ENCODE measurements at regions not wholly inside any gene's neighbourhood (a gene's known extent, or its start where the extent isn't known, plus 50 kb on each side); places are given as distances from the start of the nearest gene placed in this dataset.

DNA sequence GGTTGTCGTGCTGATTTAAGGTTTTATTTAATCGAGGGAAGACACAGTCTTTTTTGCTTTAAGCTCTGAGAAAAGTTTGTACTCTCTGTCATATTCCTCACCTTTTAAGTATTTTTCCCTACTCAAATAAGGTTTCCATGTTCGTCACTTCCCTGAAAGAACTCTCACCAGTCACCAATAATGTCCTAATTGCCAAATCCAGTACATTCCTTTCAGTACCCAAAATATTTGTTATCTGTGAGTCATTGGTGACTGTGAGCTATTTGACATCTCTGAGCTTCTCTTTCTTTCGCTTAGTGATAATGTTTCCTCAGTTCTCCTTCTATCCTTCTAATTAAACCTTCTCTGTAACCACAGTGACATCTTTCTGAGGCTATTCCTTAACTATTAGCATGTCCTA lies 874.2 kb upstream of the ADGRL2 start:
- no peak for DNase-seq

DNA sequence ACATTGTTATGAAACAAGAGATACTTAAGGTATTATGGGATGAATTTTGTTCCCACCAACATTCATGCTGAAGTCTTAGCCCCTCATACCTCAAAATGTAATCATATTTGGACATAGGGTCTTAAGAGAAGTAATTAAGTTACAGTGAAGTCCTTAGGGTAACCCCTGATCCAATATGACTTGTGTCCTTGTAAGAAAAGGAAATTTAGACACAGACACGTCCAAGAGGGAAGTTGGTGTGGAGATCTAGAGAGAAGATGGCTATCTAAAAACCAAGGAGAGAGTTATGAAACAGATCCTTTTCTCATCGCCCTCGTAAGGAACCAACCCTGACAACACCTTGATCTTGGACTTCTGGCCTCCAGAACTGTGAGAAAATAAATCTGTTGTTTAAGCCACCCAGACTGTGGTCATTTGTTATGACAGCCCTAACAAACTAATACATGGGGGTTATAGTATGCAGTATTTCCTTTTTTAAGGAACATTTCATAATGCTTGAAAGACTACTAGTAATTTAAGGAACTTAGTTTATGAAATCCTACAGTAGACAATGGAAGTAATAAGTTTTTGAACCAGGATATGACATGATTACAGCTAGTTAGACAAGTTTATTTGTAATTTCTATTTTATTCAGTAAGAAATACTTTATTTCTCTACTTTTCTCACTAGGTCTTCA lies 875.5 kb upstream of the ADGRL2 start:
- no peak for DNase-seq

DNA sequence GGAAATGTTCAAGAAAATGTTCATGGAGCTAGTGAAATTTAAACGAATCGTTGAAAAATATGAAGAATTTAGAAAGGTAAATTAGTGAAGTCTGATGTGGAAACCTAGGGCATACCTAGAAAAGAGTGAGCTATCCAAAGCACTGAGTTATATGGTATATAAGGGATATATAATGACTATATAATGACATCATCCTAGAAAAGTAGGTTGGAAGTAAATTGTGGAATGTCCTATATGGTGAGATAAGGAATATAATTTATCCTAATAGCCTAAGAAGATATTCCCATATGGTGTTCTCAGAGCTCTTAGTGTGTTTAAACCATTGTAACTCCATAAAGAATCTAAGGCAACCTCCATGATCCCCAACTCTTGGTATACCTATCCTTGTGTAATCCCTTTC lies 876.4 kb upstream of the ADGRL2 start:
- no peak for DNase-seq

DNA sequence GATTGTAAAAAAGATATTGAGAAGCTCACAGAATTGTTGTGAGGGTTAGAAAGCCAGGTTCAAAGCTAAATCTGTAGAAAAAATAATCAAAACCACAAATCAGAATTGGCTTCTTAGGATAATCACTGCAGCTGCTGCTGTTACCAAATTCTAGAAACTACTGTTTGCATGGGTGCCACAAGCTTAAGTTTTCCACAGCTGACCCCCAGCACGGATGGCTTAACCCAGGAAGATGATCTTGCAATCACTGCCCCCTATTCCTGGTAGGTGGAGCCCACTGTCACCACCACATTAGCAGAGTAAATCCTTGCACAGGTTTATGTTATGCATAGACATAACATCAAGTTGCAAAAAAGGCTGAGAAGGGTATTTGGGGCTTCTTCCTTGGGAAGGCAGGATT lies 877.8 kb upstream of the ADGRL2 start:
- DNase-seq, result no peak

DNA sequence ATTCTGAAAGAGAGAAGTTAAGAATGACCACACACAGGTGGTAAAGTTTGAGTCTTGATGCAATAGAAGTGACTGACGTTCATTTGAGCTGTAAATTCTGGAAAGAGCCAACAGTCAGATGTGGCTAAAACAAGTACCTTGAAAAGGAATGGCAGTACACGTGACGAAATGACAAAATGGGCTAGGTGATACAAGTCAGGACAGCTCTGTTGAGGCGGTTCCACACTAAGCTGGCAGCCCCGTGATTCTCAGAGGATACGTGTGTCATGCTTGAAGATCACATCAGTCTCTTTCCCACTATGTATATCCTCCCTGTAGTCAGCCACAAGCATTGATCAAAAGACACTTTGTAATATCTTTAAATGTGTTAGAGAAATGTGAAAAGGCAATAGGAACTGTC lies 881.3 kb upstream of the ADGRL2 start:
- no peak for DNase-seq

DNA sequence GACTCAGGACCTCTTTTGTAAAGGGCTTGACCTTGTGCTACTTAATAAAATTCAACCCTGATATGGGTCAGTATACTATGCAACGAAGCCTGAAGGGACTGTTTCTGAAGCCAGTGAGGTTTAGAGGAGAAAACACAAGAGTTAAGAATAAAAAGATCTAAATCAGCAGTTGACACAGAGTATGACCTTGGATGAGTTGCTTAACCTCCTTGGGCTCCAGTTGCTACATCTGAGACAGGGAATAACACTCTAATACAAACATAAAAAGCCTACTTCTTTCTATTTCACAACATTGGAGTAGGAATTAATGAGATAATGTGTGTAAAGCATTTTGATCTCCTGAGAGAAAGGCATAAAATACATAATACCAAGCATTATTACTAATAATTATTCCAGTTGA lies 882.4 kb upstream of the ADGRL2 start:
- no peak for DNase-seq

DNA sequence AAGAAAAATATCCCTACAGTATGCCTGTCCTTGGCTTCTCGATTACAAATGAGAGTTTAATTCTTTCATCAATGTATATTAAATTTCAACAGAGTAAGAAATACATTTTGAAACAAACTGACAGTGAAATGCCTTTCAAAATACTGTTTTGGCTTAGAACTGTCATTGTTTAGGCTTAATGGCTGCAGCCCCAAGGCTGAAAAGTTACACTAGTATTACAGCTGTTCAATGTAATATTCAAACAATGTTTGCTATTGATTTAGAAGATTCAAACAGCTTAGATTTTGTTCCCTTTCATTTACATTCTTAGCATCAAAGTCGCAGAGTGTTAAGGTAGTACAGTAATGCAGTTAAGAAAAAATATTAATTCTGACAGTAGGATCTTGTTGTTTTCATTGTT lies 882.9 kb upstream of the ADGRL2 start:
- no peak for DNase-seq

DNA sequence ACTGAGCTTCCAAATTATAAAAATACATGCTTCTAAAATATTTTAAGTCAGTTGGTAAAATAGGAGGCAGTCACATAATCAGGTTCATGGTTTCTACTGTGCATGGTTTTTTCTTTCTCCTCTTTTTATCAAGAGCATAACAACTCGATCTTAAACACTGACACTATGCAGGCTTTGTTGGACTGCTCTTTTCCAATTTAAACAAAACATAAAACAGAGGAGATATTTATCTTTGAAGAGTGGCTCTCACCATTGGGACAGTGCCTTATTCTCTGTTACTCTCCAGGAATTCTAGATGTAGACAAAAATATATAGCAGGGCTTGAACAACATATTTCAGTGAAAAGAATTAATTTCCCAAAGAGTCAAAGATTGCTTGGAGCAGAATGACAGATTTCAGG lies 883.5 kb upstream of the ADGRL2 start:
- DNase-seq, result no peak

DNA sequence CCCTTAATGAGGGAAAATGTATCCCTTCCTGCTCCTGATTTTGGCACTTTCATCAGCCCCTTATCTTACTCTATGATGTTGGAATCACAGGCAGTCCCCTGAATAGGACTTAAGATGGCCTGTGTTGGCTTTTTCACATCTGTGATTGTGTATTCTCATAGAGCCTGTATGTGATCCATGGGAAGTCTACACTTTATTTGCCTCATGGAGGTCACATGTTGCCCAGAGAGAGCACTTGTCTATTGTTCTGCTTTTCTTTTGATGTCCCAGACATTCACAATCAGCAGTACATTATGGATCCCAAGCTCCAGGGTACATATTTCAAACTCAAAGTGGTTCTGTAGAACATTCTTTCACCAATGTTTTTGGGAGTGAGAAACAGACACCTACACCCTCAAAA lies 885.2 kb upstream of the ADGRL2 start:
- no peak for DNase-seq

DNA sequence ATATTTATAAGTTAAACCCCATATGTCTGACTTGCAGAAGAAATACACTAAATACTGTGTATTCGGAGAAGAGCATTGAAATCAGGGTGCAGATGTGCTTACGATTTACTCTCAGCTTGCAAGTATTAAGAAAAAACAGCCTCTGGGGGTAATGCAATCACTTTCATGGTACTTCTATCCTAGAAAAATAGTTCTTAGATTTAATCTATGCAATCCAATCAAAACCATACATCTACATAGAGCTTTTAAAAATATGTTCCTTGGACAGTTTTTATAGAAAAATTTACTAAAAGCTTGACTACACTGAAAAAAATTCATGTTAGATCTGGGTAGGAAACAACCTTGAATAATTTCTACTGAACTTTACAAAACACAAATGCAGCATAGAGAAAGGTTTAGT lies 890.3 kb upstream of the ADGRL2 start:
- no peak for DNase-seq

DNA sequence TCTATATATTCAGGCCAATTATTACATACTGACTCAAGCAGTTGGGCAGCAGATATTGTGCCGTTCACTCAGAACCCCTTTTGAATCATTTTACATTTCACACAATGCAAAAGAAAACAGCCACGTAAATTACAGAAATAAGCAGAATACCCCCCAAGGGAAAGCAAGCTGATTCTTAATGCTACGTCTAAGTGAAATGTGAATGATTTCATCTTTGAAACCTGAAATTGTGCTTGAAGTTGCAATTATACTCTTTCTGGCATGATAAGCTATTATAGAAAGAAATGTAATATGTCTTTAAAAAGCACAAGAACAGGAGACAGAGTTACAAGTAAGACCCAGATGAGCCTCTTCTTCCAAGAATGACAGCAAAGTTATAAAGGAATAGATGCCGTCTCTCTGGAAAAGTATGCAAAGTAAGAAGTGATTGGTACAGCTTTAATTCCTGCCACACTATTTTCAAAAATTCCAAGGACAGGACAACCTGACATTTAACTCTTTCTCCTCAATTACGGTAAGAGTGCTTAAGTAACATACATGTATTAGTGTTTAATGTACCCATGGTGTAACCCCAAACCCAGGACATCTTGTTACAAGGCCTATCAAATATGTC lies 891.5 kb upstream of the ADGRL2 start:
- no peak for DNase-seq

DNA sequence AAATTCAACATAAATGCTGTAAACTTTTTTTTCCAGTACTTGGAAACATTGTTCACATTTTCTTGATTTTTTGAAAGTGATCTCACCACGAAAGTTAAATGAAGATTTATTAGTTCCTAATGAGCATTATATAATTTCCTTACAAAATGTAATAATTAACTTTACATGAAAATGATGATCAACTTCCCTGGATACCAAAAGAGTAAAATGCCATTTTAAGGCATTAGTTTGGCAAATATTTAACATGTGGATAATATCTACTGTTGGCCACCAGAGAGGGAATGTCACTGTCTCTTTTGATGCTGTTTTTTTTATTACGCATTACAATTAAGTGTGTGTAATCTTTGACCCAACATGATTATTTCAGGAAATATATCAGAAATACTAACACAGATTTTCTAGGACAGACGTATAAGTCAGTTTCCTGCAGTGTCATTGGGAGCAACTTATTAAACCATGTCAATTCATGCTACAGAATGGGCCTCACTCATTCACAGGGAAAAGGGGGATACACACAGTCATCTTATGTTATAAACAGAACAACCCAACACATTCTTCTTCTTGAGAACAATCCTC lies 903.9 kb upstream of the ADGRL2 start:
- no peak for DNase-seq

DNA sequence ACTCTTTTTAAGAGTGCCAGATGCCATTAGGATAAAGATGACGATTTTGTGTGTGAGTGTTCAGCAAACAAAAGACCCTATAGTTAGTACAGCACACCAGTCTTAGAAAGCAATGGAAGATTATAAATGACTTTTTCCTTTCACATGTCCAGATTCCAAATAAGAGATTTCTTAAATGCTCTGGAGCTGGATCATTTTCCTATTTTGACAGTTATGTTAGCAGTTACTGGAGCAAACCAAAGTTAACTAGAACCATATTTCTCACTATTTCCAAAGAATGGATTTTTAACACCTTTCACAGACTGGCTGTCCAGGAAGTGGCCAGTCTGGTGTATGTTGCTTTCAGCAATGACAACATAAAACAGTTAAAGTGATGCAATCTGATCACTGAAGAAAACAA lies 905.8 kb upstream of the ADGRL2 start:
- DNase-seq, result no peak

DNA sequence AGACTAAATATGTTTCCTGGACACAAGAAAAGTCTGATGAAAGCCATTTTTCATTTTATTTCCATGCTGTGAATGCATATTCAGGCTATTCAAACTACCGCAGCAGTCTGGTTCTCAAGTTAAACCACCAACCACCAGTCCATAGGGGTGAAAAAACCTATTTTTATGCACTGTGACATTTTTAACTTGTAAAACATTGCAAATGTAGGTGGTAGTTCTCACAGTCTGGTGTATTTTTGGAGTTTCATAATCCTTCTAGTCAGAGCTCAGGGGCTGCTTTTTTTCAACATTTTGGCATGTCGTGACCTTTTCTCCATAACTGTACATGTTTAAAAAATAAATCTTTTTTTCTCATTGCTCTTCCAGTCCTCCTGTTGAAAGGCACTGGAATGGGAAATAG lies 907.6 kb upstream of the ADGRL2 start:
- DNase-seq, result no peak

DNA sequence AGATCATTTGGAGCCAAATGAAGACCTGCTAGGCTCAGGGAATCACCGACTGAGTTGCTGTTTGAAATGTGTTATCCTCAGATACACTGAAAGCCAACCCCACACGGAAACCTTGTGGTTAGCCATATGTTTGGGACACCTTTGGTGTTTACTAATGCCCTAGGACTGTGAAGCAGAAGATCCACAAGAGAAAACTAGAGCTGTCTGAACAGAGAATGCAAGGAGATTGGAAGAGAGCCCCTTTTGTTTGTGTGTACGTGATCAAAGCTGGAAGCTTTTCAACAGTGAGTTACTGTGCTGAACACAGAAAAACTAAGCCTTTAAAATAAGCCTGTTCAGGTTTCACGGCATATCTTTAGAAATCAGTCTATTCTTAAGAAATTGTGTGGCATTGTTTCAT lies 908.2 kb upstream of the ADGRL2 start:
- no peak for DNase-seq

DNA sequence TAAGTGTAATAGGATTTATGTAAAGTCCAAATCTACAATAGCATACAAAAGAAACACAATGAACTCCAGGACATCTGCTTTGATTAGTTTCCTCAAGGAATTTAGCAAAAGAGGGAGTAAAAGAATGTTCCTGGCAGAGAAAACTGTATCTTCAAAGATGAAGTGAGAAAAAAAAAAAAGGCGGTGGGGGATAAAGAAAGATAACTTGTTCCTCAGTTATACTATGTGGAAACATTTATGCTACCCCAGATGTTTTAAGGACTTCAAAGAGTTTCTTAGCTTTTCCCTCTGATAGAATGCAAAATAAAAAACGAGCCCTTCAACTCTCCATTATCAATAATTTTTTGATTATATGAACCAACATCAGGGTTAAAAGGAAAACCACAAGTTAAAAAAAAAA lies 908.9 kb upstream of the ADGRL2 start:
- DNase-seq, result no peak

DNA sequence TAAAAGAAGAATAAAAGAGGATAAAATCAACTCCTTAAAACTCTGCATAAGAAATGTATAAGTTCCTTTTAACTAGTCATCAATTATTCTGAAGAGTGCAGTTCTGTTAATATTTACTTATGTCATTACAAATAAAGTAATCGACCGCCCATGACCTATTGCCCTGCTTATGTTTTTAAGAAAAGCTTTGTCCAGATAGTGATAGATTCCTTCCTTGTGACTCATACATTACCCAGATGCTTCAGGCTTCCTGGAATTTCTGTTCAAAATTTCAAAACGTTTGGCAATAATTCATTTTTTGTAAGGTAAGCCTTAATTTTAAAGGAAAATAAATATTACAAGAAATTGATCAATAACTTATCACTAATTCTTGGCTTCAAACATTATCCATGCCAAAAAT lies 918.2 kb upstream of the ADGRL2 start:
- no peak for DNase-seq

DNA sequence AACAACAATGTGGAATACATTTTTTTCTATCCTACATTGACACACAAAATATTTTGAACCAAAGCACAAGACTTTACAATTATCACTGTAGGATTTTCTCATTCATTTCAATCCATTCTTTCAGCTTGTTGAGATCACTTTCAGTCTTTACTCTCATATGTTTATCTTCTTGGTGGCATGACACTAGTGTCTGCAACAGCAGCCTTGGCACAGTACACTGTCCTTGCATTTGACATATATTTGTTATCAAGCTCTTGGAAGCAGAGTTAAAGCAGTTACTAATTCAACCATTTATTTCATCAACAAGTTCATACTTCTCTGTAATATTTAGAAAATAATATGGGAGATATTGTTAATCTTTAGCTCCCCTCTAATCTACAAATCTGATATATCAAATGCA lies 922.4 kb upstream of the ADGRL2 start:
- no peak for DNase-seq

DNA sequence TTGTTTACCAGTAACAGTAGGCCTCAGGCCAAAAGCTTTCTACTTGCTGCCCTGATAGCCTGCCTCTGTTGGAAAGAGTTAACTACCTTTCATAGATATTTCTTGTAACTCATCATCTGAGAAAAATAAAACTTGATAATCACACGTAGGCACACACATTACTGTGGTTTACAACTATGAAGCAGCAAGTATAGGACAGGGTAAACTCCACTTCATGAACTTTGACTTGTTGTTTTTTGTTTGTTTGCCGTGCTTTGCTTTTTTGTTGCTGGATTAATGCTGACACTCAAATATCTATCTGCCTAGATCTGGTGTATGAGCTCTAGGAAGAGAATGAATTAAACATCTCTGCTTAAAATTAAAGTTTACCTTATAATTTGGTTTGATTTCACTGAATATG lies 924.7 kb upstream of the ADGRL2 start:
- no peak for DNase-seq

DNA sequence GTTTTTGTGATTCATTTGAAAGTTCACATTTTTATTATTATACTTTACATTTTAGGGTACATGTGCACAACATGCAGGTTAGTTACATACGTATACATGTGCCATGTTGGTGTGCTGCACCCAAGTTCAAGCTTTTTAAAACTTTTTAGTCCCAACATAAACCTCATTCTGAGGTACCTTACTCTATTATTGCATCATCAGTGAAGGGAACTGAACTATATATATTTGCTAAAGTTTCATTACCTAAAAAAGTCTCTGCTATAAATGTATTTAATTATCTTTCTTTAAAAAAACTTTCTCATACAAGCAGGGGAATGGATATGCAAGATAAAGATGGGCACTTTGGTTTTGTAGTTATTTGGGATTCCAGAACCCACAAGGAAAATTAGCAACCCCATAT lies 931.4 kb upstream of the ADGRL2 start:
- no peak for DNase-seq

DNA sequence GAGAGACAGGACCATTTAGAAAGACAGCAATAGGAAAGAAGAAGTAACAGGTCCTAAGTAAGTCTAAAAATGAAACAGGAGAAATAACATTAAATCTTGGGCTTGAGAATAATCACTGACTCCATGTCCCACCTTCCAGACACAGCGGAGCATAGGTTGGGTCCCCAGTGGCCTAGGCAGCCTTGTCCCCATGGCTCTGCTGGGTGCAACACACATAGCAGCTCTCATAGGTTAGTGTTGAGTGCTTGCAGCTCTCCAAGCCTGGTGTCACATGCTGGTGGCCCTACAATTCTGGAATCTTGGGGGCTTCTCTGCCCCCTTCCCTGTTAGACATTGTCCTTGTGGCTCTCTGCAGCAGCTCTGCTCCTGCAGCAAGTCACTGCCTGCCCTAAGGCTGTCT lies 952.8 kb upstream of the ADGRL2 start:
- no peak for DNase-seq

DNA sequence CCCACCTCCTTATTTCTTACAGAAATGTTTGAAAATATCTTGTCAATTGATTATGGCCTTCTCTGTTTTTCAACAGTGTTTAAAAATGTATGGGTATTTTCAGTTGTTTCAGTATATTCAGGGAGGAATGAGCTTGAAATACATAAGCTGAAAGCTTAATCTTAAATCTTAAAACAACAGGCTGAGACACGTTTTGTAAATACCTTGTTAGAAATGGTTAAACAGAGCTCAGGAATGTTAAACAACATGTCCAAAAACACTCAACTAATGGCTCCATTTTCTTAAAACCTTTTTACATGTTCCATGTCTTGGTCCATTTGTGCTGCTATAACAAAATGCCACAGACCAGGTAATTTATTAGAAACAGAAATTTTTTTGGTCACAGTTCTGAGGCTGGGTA lies 953.8 kb upstream of the ADGRL2 start:
- no peak for DNase-seq

DNA sequence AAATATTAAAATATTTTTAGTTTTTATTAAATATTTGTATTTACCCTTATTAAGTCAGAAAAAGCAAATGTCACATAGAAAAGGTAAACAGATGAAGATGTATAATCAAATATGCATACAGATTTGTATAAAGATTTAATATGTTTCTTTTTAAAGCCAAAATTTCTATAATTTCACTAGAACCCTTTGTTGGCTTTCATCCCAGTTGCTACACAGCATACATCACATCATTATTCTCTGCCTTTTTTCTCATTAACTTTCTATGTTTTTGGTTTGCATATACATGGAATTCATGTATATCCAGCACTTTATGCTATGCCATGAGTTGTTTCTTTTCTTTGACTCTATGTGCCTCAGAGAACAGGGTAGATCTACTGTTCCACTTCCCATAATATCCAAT lies 957.9 kb upstream of the ADGRL2 start:
- no peak for DNase-seq

DNA sequence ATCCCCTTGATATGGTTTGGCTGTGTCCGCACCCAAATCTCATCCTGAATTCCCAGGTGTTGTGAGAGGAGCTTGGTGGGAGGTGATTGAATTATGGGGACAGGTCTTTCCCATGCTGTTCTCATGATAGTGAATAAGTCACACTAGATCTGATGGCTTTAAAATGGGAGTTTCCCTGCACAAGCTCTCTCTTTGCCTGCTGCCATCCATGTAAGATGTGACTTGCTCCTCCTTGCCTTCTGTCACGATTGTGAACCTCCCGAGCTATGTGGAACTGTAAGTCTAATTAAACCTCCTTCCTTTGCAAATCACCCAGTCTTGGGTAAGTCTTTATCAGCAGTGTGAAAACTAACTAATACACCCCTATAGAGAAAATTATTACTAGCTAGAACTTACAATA lies 959.5 kb upstream of the ADGRL2 start:
- no peak for DNase-seq

DNA sequence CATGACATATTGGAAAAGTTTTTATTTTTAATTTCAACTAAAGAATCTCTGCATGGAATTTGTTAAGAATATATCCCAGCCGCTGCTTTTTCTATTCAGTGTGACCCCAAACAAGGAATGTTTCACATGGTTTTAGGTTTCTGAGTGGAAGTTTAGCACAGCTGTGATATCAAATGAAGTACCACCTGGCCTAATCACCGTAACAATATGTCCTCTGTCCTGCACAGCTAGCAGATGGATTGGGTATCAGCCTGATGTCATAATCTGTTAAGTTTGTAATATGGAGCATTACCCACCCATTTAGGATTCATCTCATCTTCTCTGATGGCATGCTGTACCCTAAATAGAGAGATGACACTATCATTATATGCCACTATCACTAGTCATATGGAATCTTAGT lies 963.7 kb upstream of the ADGRL2 start:
- DNase-seq, result no peak
